Tibial nerve (tissue), 4 donors: ENCODE measurements at regions not wholly inside any gene's neighbourhood (a gene's known extent, or its start where the extent isn't known, plus 50 kb on each side); places are given as distances from the start of the nearest gene placed in this dataset.

Source experiments
- DNase-seq, 2 donors: peaks; one replicate each; pipeline ENCODE4 v3.0.0-alpha.2; 2019; ENCODE audit warnings: low spot score in 2 of 2
- H3K27ac ChIP-seq, 4 donors: fragments of 200-600 bp; sonication (generic) in 3 of 4; one replicate each; pipeline ENCODE4 v1.5.1; 2017 to 2019; ENCODE audit warnings: mild to moderate bottlenecking in 1 of 4
- H3K27me3 ChIP-seq, 2 donors: fragments of 200-600 bp; sonication (generic) in 1 of 2; one replicate each; pipeline versions ENCODE4 v1.5.1 to v1.6.0; 2017 to 2019
- H3K36me3 ChIP-seq, 3 donors: fragments of 200-600 bp; sonication (generic); one replicate each; pipeline ENCODE4 v1.5.1; 2018 to 2019
- H3K4me1 ChIP-seq, 4 donors: fragments of 200-600 bp; sonication (generic) in 3 of 4; one replicate each; pipeline ENCODE4 v1.5.1; 2017 to 2019
- H3K4me3 ChIP-seq, 4 donors: fragments of 200-600 bp; sonication (generic) in 3 of 4; one replicate each; pipeline ENCODE4 v1.5.1; 2017 to 2019; ENCODE audit warnings: mild to moderate bottlenecking in 1 of 4, moderate library complexity in 1 of 4
- H3K9me3 ChIP-seq, 4 donors: fragments of 200-600 bp; sonication (generic) in 3 of 4; one replicate each; pipeline ENCODE4 v1.5.1; 2017 to 2019
- CTCF ChIP-seq, 5 experiments: fragments of 200-600 bp in 3 of 5; fragments of 450-650 bp in 2 of 5; sonication (generic) in 3 of 5; IDR thresholded peaks; one replicate each; pipeline ENCODE4 v1.5.1; 2016 to 2019; ENCODE audit warnings: antibody characterized with exemption in 5 of 5, mild to moderate bottlenecking in 3 of 5, moderate library complexity in 2 of 5
- EP300 ChIP-seq, 2 donors: sonication (generic); formaldehyde crosslinking; IDR thresholded peaks; one replicate each; pipeline ENCODE4 v1.6.1; 2017; ENCODE audit warnings: antibody characterized with exemption in 2 of 2, mild to moderate bottlenecking in 1 of 2
- POLR2A ChIP-seq, 2 donors: fragments of 450-650 bp; IDR thresholded peaks; one replicate each; pipeline ENCODE4 v1.6.1; 2017; ENCODE audit warnings: antibody characterized with exemption in 2 of 2, mild to moderate bottlenecking in 2 of 2, moderate library complexity in 2 of 2
- WGBS, 2 donors: methylation state at CpG; one replicate each; pipeline ENCODE4 v1.1.5; 2018; 5-methylcytosine and 5-hydroxymethylcytosine counted together

- WGBS, 2 donors: 46 to 62% methylated on average over 5 of the region's 5 CpGs
- Histone ChIP-seq H3K4me1 (no peaks in the 10 kb centered on the region), H3K36me3 (no peaks in the 10 kb centered on the region), H3K27me3 (no peaks in the 10 kb centered on the region), H3K4me3 (no peak overlapping the region), H3K27ac (no peak overlapping the region), H3K9me3 (no peaks in the 10 kb centered on the region)
- DNase-seq: no peak
- TF ChIP-seq EP300 (IDR thresholded peaks at IDR 0.05): no peak
- no peak for TF ChIP-seq POLR2A (IDR thresholded peaks at IDR 0.05)
- no peak for TF ChIP-seq CTCF (IDR thresholded peaks at IDR 0.05)
Observed at GRCh38 chr13:38415233-38415632, 65.6 kb downstream of the UFM1 start.

GRCh38 chr13:38417241-38417640, 67.6 kb downstream of the UFM1 start:
- no peaks in the 10 kb centered on the region for H3K36me3 ChIP-seq
- no peaks in the 10 kb centered on the region for H3K27me3 ChIP-seq
- TF ChIP-seq POLR2A (IDR thresholded peaks at IDR 0.05): no peak
- no peak for TF ChIP-seq EP300 (IDR thresholded peaks at IDR 0.05)
- no peak for TF ChIP-seq CTCF (IDR thresholded peaks at IDR 0.05)
- no peaks in the 10 kb centered on the region for H3K4me1 ChIP-seq
- no peak overlapping the region for H3K4me3 ChIP-seq
- no peak overlapping the region for H3K27ac ChIP-seq
- 83 to 85% methylated on average over 1 of the region's 1 CpG for WGBS, 2 donors
- DNase-seq: no peak
- H3K9me3 ChIP-seq: no peaks in the 10 kb centered on the region

- no peaks in the 10 kb centered on the region for H3K27me3 ChIP-seq
- H3K36me3 ChIP-seq: no peaks in the 10 kb centered on the region
- H3K4me3 ChIP-seq: no peak overlapping the region
- H3K27ac ChIP-seq: no peak overlapping the region
- H3K4me1 ChIP-seq: no peaks in the 10 kb centered on the region
- H3K9me3 ChIP-seq: no peaks in the 10 kb centered on the region
- TF ChIP-seq CTCF (IDR thresholded peaks at IDR 0.05) (peak in 2 of 5 experiments; percentile 26 to 28), EP300 (IDR thresholded peaks at IDR 0.05) (no peak), POLR2A (IDR thresholded peaks at IDR 0.05) (no peak)
- DNase-seq: peak in 1 of 2 donors; percentile 24
- 69 to 77% methylated on average over 2 of the region's 2 CpGs for WGBS, 2 donors
Observed at GRCh38 chr13:38417727-38418126, 68.1 kb downstream of the UFM1 start.

- H3K27me3 ChIP-seq: no peaks in the 10 kb centered on the region
- TF ChIP-seq EP300 (IDR thresholded peaks at IDR 0.05) (no peak), POLR2A (IDR thresholded peaks at IDR 0.05) (no peak), CTCF (IDR thresholded peaks at IDR 0.05) (no peak)
- DNase-seq: no peak
- no peaks in the 10 kb centered on the region for H3K4me1 ChIP-seq
- no peak overlapping the region for H3K4me3 ChIP-seq
- no peaks in the 10 kb centered on the region for H3K9me3 ChIP-seq
- H3K36me3 ChIP-seq: no peaks in the 10 kb centered on the region
- H3K27ac ChIP-seq: no peak overlapping the region
Observed at GRCh38 chr13:38418286-38418685, 68.6 kb downstream of the UFM1 start.

- H3K4me1 ChIP-seq: no peaks in the 10 kb centered on the region
- DNase-seq: no peak
- no peak overlapping the region for H3K27ac ChIP-seq
- no peaks in the 10 kb centered on the region for H3K9me3 ChIP-seq
- H3K27me3 ChIP-seq: no peaks in the 10 kb centered on the region
- 59 to 75% methylated on average over 3 of the region's 3 CpGs for WGBS, 2 donors
- no peaks in the 10 kb centered on the region for H3K36me3 ChIP-seq
- TF ChIP-seq EP300 (IDR thresholded peaks at IDR 0.05): no peak
- TF ChIP-seq POLR2A (IDR thresholded peaks at IDR 0.05): no peak
- H3K4me3 ChIP-seq: no peak overlapping the region
Observed at GRCh38 chr13:38419312-38419873, 69.7 kb downstream of the UFM1 start.
